LNCAP (cell line): ENCODE measurements at regions not wholly inside any gene's neighbourhood (a gene's known extent, or its start where the extent isn't known, plus 50 kb on each side); places are given as distances from the start of the nearest gene placed in this dataset.

ENCODE experiments used
- TF ChIP-seq, protein P1 (sequence below): fragments of 450-650 bp; IDR thresholded peaks from 2 replicates; pipeline ENCODE4 v1.5.1; 2017; ENCODE audit warnings: mild to moderate bottlenecking

DNA sequence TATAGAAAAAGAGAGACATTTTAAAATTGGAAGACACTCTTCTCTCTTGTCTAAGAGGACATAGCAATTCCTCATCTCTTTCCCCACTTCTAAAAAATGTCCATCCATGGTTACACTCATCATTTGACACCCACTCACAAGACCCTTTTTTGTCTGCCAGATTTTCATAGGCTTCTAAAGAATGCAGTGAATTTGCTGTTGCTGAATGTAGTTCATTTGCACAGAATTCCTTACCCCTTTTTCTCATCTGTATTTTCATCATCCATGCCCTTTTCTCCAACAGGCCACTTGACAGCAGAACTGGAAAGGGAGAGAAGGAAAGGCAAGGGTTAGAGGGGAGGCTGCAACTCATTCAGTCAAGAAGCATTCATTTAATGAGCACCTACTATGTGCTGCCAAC is 128.0 kb downstream of the NUAK1 start:
- TF ChIP-seq, protein P1, sequence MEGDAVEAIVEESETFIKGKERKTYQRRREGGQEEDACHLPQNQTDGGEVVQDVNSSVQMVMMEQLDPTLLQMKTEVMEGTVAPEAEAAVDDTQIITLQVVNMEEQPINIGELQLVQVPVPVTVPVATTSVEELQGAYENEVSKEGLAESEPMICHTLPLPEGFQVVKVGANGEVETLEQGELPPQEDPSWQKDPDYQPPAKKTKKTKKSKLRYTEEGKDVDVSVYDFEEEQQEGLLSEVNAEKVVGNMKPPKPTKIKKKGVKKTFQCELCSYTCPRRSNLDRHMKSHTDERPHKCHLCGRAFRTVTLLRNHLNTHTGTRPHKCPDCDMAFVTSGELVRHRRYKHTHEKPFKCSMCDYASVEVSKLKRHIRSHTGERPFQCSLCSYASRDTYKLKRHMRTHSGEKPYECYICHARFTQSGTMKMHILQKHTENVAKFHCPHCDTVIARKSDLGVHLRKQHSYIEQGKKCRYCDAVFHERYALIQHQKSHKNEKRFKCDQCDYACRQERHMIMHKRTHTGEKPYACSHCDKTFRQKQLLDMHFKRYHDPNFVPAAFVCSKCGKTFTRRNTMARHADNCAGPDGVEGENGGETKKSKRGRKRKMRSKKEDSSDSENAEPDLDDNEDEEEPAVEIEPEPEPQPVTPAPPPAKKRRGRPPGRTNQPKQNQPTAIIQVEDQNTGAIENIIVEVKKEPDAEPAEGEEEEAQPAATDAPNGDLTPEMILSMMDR, result no peak
